PFSK-1 (cell line): ENCODE measurements at regions not wholly inside any gene's neighbourhood (a gene's known extent, or its start where the extent isn't known, plus 50 kb on each side); places are given as distances from the start of the nearest gene placed in this dataset.

Experiments
- FOXP2 ChIP-seq: optimal IDR thresholded peaks from 2 replicates; pipeline ENCODE3; 2011; ENCODE audit warnings: borderline replicate concordance, control low read depth, inconsistent platforms; ENCODE audit not compliant: insufficient read depth; ENCODE audit errors: extremely low read length, extremely low read depth
- POLR2AphosphoS5 ChIP-seq: IDR thresholded peaks from 2 replicates; pipeline ENCODE4 v1.6.1; 2012; ENCODE audit warnings: low read depth, mild to moderate bottlenecking, control low read depth, low read length, moderate library complexity
- SIN3A ChIP-seq: IDR thresholded peaks from 2 replicates; pipeline ENCODE4 v1.6.1; 2012; ENCODE audit warnings: mild to moderate bottlenecking, low read length, moderate library complexity, borderline replicate concordance; ENCODE audit not compliant: insufficient read depth
- TAF1 ChIP-seq: IDR thresholded peaks from 2 replicates; pipeline ENCODE4 v1.6.1; 2012; ENCODE audit warnings: low read length, control low read depth, borderline replicate concordance; ENCODE audit not compliant: insufficient read depth
- TF ChIP-seq, protein P1 (sequence below), 2 experiments: IDR thresholded peaks; 2 replicates each; pipeline versions ENCODE4 v1.6.1 to v1.8.0; 2011 to 2012; ENCODE audit warnings: low read depth in 2 of 2, low read length in 2 of 2, control low read depth in 1 of 2, inconsistent platforms in 1 of 2, mild to moderate bottlenecking in 1 of 2, moderate library complexity in 1 of 2; ENCODE audit not compliant: insufficient read depth in 1 of 2

DNA sequence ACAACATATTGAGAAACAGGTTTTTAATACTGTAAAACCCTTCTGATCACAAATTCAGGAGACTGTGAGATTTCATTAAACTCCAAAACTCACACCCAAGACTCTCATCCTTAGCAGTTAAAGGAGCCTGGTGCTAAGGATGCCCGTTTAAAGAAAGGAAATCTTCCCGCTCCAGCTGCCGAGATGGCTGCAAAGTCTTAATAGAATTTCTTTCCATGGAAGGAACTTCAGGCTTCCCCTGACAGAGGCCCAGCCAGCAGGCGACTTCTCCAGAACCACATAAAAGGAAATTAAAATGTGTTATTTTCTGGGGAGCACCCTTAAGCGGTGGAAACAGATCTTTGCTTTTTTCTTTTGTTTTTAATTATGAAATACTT is 104.7 kb upstream of the CHST15 start:
- TF ChIP-seq TAF1: no peak
- no peak for TF ChIP-seq SIN3A
- TF ChIP-seq, protein P1, sequence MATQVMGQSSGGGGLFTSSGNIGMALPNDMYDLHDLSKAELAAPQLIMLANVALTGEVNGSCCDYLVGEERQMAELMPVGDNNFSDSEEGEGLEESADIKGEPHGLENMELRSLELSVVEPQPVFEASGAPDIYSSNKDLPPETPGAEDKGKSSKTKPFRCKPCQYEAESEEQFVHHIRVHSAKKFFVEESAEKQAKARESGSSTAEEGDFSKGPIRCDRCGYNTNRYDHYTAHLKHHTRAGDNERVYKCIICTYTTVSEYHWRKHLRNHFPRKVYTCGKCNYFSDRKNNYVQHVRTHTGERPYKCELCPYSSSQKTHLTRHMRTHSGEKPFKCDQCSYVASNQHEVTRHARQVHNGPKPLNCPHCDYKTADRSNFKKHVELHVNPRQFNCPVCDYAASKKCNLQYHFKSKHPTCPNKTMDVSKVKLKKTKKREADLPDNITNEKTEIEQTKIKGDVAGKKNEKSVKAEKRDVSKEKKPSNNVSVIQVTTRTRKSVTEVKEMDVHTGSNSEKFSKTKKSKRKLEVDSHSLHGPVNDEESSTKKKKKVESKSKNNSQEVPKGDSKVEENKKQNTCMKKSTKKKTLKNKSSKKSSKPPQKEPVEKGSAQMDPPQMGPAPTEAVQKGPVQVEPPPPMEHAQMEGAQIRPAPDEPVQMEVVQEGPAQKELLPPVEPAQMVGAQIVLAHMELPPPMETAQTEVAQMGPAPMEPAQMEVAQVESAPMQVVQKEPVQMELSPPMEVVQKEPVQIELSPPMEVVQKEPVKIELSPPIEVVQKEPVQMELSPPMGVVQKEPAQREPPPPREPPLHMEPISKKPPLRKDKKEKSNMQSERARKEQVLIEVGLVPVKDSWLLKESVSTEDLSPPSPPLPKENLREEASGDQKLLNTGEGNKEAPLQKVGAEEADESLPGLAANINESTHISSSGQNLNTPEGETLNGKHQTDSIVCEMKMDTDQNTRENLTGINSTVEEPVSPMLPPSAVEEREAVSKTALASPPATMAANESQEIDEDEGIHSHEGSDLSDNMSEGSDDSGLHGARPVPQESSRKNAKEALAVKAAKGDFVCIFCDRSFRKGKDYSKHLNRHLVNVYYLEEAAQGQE (IDR thresholded peaks at IDR 0.05; ENCODE audit: insufficient read depth in 1 of 2, low read depth in 2 of 2, low read length in 2 of 2): no peak
- TF ChIP-seq POLR2AphosphoS5: no peak
- TF ChIP-seq FOXP2: no peak
